ENCODE measurements at regions not wholly inside any gene's neighbourhood (a gene's known extent, or its start where the extent isn't known, plus 50 kb on each side); places are given as distances from the start of the nearest gene placed in this dataset.

GRCh38 chr6:98287876-98288275 lies 546.5 kb upstream of the POU3F2 start:
- no peaks in the 10 kb centered on the region for H4K20me1 ChIP-seq (ENCODE audit: insufficient read depth, low read length, poor library complexity, severe bottlenecking)
- no peak for TF ChIP-seq EZH2phosphoT487 (IDR thresholded peaks at IDR 0.05; ENCODE audit: borderline replicate concordance)
- TF ChIP-seq CTCF (conservative IDR thresholded peaks at IDR 0.05; ENCODE audit: low read length) = no peak
- H3K27me3 ChIP-seq (ENCODE audit: insufficient read depth, low read length, poor library complexity, severe bottlenecking) = no peaks in the 10 kb centered on the region
- H2AFZ ChIP-seq (ENCODE audit: low read length) = no peak overlapping the region
- no peaks in the 10 kb centered on the region for H3K9me2 ChIP-seq (replicated peaks; ENCODE audit: low read depth, low read length)
- H3K4me1 ChIP-seq (ENCODE audit: insufficient read depth, low read length, poor library complexity, severe bottlenecking) = no peaks in the 10 kb centered on the region
- no peak overlapping the region for H3K4me3 ChIP-seq (ENCODE audit: low read length, poor library complexity, severe bottlenecking)
- H3K79me2 ChIP-seq (ENCODE audit: insufficient read depth, low read length) = no peaks in the 10 kb centered on the region
- H3K9ac ChIP-seq (ENCODE audit: low read depth, low read length, poor library complexity, severe bottlenecking) = no peak overlapping the region
- H3K36me3 ChIP-seq (ENCODE audit: insufficient read depth, low read length) = no peaks in the 10 kb centered on the region
- H3K4me2 ChIP-seq (ENCODE audit: low read depth, low read length, poor library complexity, severe bottlenecking) = no peak overlapping the region
- H3F3A ChIP-seq (ENCODE audit: low read depth) = no peaks in the 10 kb centered on the region
- no peaks in the 10 kb centered on the region for H3K9me3 ChIP-seq (ENCODE audit: insufficient read depth, low read depth, low read length)

- no peak overlapping the region for H2AFZ ChIP-seq (ENCODE audit: low read length)
- no peaks in the 10 kb centered on the region for H3K9me3 ChIP-seq (ENCODE audit: insufficient read depth, low read depth, low read length)
- no peaks in the 10 kb centered on the region for H3K79me2 ChIP-seq (ENCODE audit: insufficient read depth, low read length)
- no peaks in the 10 kb centered on the region for H3F3A ChIP-seq (ENCODE audit: low read depth)
- H3K27me3 ChIP-seq (ENCODE audit: insufficient read depth, low read length, poor library complexity, severe bottlenecking) = no peaks in the 10 kb centered on the region
- H3K4me2 ChIP-seq (ENCODE audit: low read depth, low read length, poor library complexity, severe bottlenecking) = no peak overlapping the region
- H4K20me1 ChIP-seq (ENCODE audit: insufficient read depth, low read length, poor library complexity, severe bottlenecking) = no peaks in the 10 kb centered on the region
- H3K36me3 ChIP-seq (ENCODE audit: insufficient read depth, low read length) = no peaks in the 10 kb centered on the region
- no peak overlapping the region for H3K4me3 ChIP-seq (ENCODE audit: low read length, poor library complexity, severe bottlenecking)
- H3K4me1 ChIP-seq (ENCODE audit: insufficient read depth, low read length, poor library complexity, severe bottlenecking) = no peaks in the 10 kb centered on the region
- no peak overlapping the region for H3K9ac ChIP-seq (ENCODE audit: low read depth, low read length, poor library complexity, severe bottlenecking)
- TF ChIP-seq CTCF (conservative IDR thresholded peaks at IDR 0.05; ENCODE audit: low read length) (no peak), EZH2phosphoT487 (IDR thresholded peaks at IDR 0.05; ENCODE audit: borderline replicate concordance) (no peak)
- no peaks in the 10 kb centered on the region for H3K9me2 ChIP-seq (replicated peaks; ENCODE audit: low read depth, low read length)
These were observed 541.6 kb upstream of the POU3F2 start for GRCh38 chr6:98292810-98293209.

DNA sequence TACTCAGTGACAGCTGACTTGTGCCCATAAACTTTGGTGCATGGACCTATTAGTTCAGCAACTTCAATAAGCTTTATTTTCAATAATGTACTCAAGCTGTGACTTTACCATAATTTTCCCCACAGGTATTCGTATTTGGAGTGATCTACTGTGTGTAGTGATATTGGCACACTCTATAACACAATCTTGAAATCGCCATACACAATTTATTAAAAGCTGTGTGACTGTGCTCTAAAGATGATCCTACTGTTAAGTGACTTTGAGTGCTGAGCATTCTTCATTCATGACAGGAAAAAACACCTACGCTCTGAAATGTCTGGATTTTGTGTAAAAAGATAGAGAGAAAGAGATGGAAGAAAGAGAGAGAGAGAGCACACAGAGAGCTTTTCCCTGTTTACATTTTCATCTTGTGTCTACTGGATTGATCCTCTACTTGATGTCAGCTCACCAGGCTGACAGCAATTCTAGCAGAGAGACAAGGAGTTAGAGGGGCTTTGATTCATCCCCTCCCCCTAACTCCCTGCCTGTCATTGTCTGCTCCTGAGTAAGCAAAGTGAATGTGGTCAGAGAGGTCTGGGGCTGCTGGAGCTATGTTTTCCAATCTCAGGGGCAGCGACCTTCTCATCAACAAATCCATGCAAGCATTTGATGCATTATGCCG lies 538.7 kb upstream of the POU3F2 start:
- Histone ChIP-seq H3K9me2 (replicated peaks; ENCODE audit: low read depth, low read length) (no peaks in the 10 kb centered on the region), H3K36me3 (ENCODE audit: insufficient read depth, low read length) (no peaks in the 10 kb centered on the region), H3K9me3 (ENCODE audit: insufficient read depth, low read depth, low read length) (no peaks in the 10 kb centered on the region), H3K9ac (ENCODE audit: low read depth, low read length, poor library complexity, severe bottlenecking) (no peak overlapping the region), H3K79me2 (ENCODE audit: insufficient read depth, low read length) (no peaks in the 10 kb centered on the region), H3K27me3 (ENCODE audit: insufficient read depth, low read length, poor library complexity, severe bottlenecking) (no peaks in the 10 kb centered on the region), H4K20me1 (ENCODE audit: insufficient read depth, low read length, poor library complexity, severe bottlenecking) (no peaks in the 10 kb centered on the region), H3K4me1 (ENCODE audit: insufficient read depth, low read length, poor library complexity, severe bottlenecking) (no peaks in the 10 kb centered on the region), H3F3A (ENCODE audit: low read depth) (no peaks in the 10 kb centered on the region), H3K4me2 (ENCODE audit: low read depth, low read length, poor library complexity, severe bottlenecking) (no peak overlapping the region), H2AFZ (ENCODE audit: low read length) (no peak overlapping the region), H3K4me3 (ENCODE audit: low read length, poor library complexity, severe bottlenecking) (no peak overlapping the region)
- no peak for TF ChIP-seq EZH2phosphoT487 (IDR thresholded peaks at IDR 0.05; ENCODE audit: borderline replicate concordance)
- no peak for TF ChIP-seq CTCF (conservative IDR thresholded peaks at IDR 0.05; ENCODE audit: low read length)
